Mesenchymal stem cell (in vitro differentiated cells and primary cell): ENCODE measurements at regions not wholly inside any gene's neighbourhood (a gene's known extent, or its start where the extent isn't known, plus 50 kb on each side); places are given as distances from the start of the nearest gene placed in this dataset.
"Not testable (repeated sequence)": the region's sequence is repeated elsewhere in the genome, so short reads cannot be mapped to it uniquely, and the experiment has no call there.

ENCODE experiments used
- DNase-seq: peaks from one replicate; pipeline ENCODE4 v3.0.0-alpha.2; 2013
- H2AFZ ChIP-seq: one replicate; pipeline ENCODE4 v1.6.1; 2013; ENCODE audit warnings: low read depth, mild to moderate bottlenecking, control low read depth, inconsistent platforms, low read length, moderate library complexity
- H2AK5ac ChIP-seq: 2 replicates; pipeline ENCODE4 v1.6.1; 2013; ENCODE audit warnings: low read length, moderate library complexity, mild to moderate bottlenecking, inconsistent platforms; ENCODE audit not compliant: severe bottlenecking
- H2BK120ac ChIP-seq: one replicate; pipeline ENCODE4 v1.6.1; 2013; ENCODE audit warnings: low read depth, mild to moderate bottlenecking, inconsistent platforms, low read length, moderate library complexity
- H2BK12ac ChIP-seq, 2 experiments: one replicate each; pipeline ENCODE4 v1.6.1; 2013; ENCODE audit warnings: inconsistent platforms in 2 of 2, low read length in 2 of 2, mild to moderate bottlenecking in 2 of 2, moderate library complexity in 2 of 2, control low read depth in 1 of 2
- H2BK15ac ChIP-seq: one replicate; pipeline ENCODE4 v1.6.1; 2013; ENCODE audit warnings: mild to moderate bottlenecking, low read depth, inconsistent platforms; ENCODE audit not compliant: poor library complexity, severe bottlenecking
- H2BK5ac ChIP-seq: 2 replicates; pipeline ENCODE4 v1.6.1; 2013; ENCODE audit warnings: low read depth, mild to moderate bottlenecking, low read length, control low read depth, inconsistent platforms; ENCODE audit not compliant: poor library complexity, severe bottlenecking
- H3K14ac ChIP-seq, 2 experiments: one replicate each; pipeline ENCODE4 v1.6.1; 2013; ENCODE audit warnings: inconsistent platforms in 2 of 2, low read length in 2 of 2, control low read depth in 1 of 2, mild to moderate bottlenecking in 1 of 2, moderate library complexity in 1 of 2
- H3K18ac ChIP-seq, 2 experiments: one replicate each; pipeline ENCODE4 v1.6.1; 2013; ENCODE audit warnings: inconsistent platforms in 2 of 2, low read length in 2 of 2, control low read depth in 1 of 2, low read depth in 1 of 2, mild to moderate bottlenecking in 1 of 2
- H3K23ac ChIP-seq, 2 experiments: one replicate each; pipeline ENCODE4 v1.6.1; 2013; ENCODE audit warnings: inconsistent platforms in 2 of 2, low read length in 2 of 2, mild to moderate bottlenecking in 2 of 2, moderate library complexity in 2 of 2, control low read depth in 1 of 2
- H3K27ac ChIP-seq: 2 replicates; pipeline ENCODE4 v1.5.1; 2013; ENCODE audit warnings: mild to moderate bottlenecking, moderate library complexity, low read length, control low read depth, inconsistent platforms; ENCODE audit not compliant: poor library complexity, severe bottlenecking
- H3K27me3 ChIP-seq, 2 experiments: 2 replicates each; pipeline versions ENCODE4 v1.6.1 to v1.7.0; 2013; ENCODE audit warnings: low read length in 2 of 2, mild to moderate bottlenecking in 2 of 2, moderate library complexity in 2 of 2, control low read depth in 1 of 2, inconsistent platforms in 1 of 2; ENCODE audit not compliant: control insufficient read depth in 1 of 2, insufficient read depth in 1 of 2
- H3K36me3 ChIP-seq, 2 experiments: 2 replicates each; pipeline versions ENCODE4 v1.6.1 to v1.7.0; 2013; ENCODE audit warnings: low read length in 2 of 2, control low read depth in 1 of 2, inconsistent platforms in 1 of 2, low read depth in 1 of 2, mild to moderate bottlenecking in 1 of 2; ENCODE audit not compliant: insufficient read depth in 2 of 2, control insufficient read depth in 1 of 2
- H3K4ac ChIP-seq, 2 experiments: one replicate each; pipeline ENCODE4 v1.6.1; 2013; ENCODE audit warnings: inconsistent platforms in 2 of 2, low read length in 2 of 2, mild to moderate bottlenecking in 2 of 2, moderate library complexity in 2 of 2, control low read depth in 1 of 2, low read depth in 1 of 2
- H3K4me1 ChIP-seq: 2 replicates; pipeline ENCODE4 v1.6.1; 2013; ENCODE audit warnings: low read depth, low read length, control low read depth; ENCODE audit not compliant: control insufficient read depth, insufficient read depth
- H3K4me2 ChIP-seq: 2 replicates; pipeline ENCODE4 v1.6.1; 2013; ENCODE audit warnings: low read length, mild to moderate bottlenecking, inconsistent platforms; ENCODE audit not compliant: poor library complexity, severe bottlenecking
- H3K4me3 ChIP-seq, 2 experiments: 2 replicates each; pipeline versions ENCODE4 v1.5.1 to v1.7.0; 2013; ENCODE audit warnings: low read length in 2 of 2, mild to moderate bottlenecking in 2 of 2, control low read depth in 1 of 2, low read depth in 1 of 2; ENCODE audit not compliant: insufficient read depth in 1 of 2
- H3K79me1 ChIP-seq: replicated peaks from 2 replicates; pipeline ENCODE4 v1.6.1; 2013; ENCODE audit warnings: mild to moderate bottlenecking, control low read depth, low read length, inconsistent platforms; ENCODE audit not compliant: poor library complexity, severe bottlenecking
- H3K9ac ChIP-seq: 2 replicates; pipeline ENCODE4 v1.7.0; 2013; ENCODE audit warnings: mild to moderate bottlenecking, low read length, moderate library complexity
- H3K9me3 ChIP-seq: 2 replicates; pipeline ENCODE4 v1.7.0; 2013; ENCODE audit warnings: mild to moderate bottlenecking, low read length; ENCODE audit not compliant: control insufficient read depth
- H4K8ac ChIP-seq: one replicate; pipeline ENCODE4 v1.6.1; 2013; ENCODE audit warnings: inconsistent platforms, mild to moderate bottlenecking, low read length, moderate library complexity
- H4K91ac ChIP-seq: one replicate; pipeline ENCODE4 v1.6.1; 2013; ENCODE audit warnings: mild to moderate bottlenecking, low read length, inconsistent platforms
- WGBS: methylation state at CpG from one replicate; pipeline ENCODE4 v1.1.7; 2013; ENCODE audit warnings: mixed read lengths; 5-methylcytosine and 5-hydroxymethylcytosine counted together

DNA sequence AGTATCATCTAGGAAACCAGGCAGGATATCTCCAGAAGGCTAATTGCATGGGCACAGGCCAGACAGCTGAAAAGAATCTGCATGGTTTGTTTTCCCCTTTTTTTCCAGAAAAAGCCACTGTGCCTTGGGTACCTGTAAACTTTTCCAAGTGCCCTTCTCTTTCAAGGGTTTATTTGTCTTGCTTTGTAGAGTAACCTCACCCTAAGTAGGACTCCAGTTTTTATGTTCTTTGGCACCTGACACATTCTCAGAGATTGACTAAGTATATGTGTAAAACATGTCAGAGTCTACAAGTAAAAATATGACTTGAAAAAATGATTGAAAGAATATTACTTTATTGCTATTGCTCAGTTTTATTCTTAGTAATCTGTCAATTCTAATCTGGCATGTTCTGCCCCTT, 70.7 kb upstream of the TEX13C start:
- DNase-seq, result no peak
- H3K4me3 ChIP-seq, result no peak overlapping the region
- H4K8ac ChIP-seq, result no peak overlapping the region
- H3K36me3 ChIP-seq, result no peaks in the 10 kb centered on the region
- no peak overlapping the region for H3K27ac ChIP-seq
- H2AFZ ChIP-seq, result no peak overlapping the region
- no peak overlapping the region for H3K4me2 ChIP-seq
- no peaks in the 10 kb centered on the region for H3K4me1 ChIP-seq
- no peak overlapping the region for H3K9ac ChIP-seq
- no peak overlapping the region for H3K4ac ChIP-seq
- H3K9me3 ChIP-seq, result no peaks in the 10 kb centered on the region
- H2BK5ac ChIP-seq, result no peak overlapping the region
- no peak overlapping the region for H4K91ac ChIP-seq
- no peak overlapping the region for H2BK120ac ChIP-seq
- no peak overlapping the region for H3K18ac ChIP-seq
- H3K27me3 ChIP-seq, result no peaks in the 10 kb centered on the region
- no peak overlapping the region for H2BK12ac ChIP-seq
- H2AK5ac ChIP-seq, result no peak overlapping the region
- no peak overlapping the region for H2BK15ac ChIP-seq
- no peaks in the 10 kb centered on the region for H3K79me1 ChIP-seq
- no peak overlapping the region for H3K14ac ChIP-seq
- H3K23ac ChIP-seq, result no peak overlapping the region

DNA sequence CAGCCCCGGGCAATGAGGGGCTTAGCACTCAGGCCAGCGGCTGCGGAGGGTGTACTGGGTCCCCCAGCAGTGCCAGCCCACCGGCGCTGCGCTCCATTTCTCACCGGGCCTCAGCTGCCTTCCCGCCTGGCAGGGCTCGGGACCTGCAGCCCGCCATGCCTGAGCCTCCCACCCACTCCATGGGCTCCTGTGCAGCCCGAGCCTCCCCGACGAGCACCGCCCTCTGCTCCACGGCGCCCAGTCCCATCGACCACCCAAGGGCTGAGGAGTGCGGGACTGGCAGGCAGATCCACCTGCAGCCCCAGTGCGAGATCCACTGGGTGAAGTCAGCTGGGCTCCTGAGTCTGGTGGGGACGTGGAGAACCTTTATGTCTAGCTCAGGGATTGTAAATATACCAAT, 63.9 kb upstream of the TEX13C start:
- not testable (repeated sequence) for H3K79me1 ChIP-seq, H2BK5ac ChIP-seq, H2AFZ ChIP-seq, H3K9ac ChIP-seq, H3K9me3 ChIP-seq, H2AK5ac ChIP-seq, DNase-seq, H4K91ac ChIP-seq, H2BK15ac ChIP-seq, H2BK12ac ChIP-seq, H3K4me1 ChIP-seq, H3K14ac ChIP-seq, H2BK120ac ChIP-seq, H3K27me3 ChIP-seq, H3K23ac ChIP-seq, H3K36me3 ChIP-seq, H3K18ac ChIP-seq, H3K4ac ChIP-seq, H3K4me2 ChIP-seq, H4K8ac ChIP-seq, H3K4me3 ChIP-seq, H3K27ac ChIP-seq
- 98% methylated on average over 6 of the region's 20 CpGs for WGBS

DNA sequence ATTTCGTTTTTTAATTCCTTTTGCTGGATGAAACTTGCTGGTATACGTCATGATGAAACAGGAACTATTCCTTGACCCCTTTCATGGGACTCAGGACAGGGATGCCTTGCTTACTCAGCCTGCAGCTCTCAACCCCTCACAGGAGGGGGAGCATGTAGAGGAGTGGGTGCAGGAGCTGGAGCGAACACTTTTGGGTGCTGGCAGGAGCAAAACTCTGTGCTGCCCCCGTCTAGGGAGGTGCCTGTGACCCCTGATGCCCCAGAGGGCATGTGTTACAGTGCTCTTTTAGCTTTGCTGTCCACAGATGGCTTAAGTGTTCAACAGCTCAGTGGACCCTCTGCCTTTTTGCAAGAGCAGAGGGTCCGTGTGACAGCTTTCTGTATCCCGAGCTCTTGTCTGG, 56.8 kb upstream of the TEX13C start:
- Histone ChIP-seq H2BK15ac (no peak overlapping the region), H3K4me2 (no peak overlapping the region), H3K9me3 (peaks cover 10% of the 10 kb centered on the region), H3K23ac (no peak overlapping the region), H3K79me1 (no peaks in the 10 kb centered on the region), H4K8ac (no peak overlapping the region), H3K4ac (no peak overlapping the region), H3K14ac (no peak overlapping the region), H3K4me3 (no peak overlapping the region), H4K91ac (no peak overlapping the region), H3K18ac (no peak overlapping the region), H3K4me1 (no peaks in the 10 kb centered on the region), H2AFZ (no peak overlapping the region), H2AK5ac (no peak overlapping the region), H2BK5ac (no peak overlapping the region), H3K27me3 (no peaks in the 10 kb centered on the region), H3K27ac (no peak overlapping the region), H2BK12ac (no peak overlapping the region), H3K36me3 (no peaks in the 10 kb centered on the region), H3K9ac (no peak overlapping the region), H2BK120ac (no peak overlapping the region)
- no peak for DNase-seq
- 83% methylated on average over 4 of the region's 6 CpGs for WGBS

- no peaks in the 10 kb centered on the region for H3K27me3 ChIP-seq
- H3K4me1 ChIP-seq, result no peaks in the 10 kb centered on the region
- peaks cover 10% of the 10 kb centered on the region for H3K9me3 ChIP-seq
- no peak overlapping the region for H3K18ac ChIP-seq
- H2AK5ac ChIP-seq, result no peak overlapping the region
- no peak overlapping the region for H4K8ac ChIP-seq
- H3K36me3 ChIP-seq, result no peaks in the 10 kb centered on the region
- H3K4me2 ChIP-seq, result no peak overlapping the region
- H3K23ac ChIP-seq, result no peak overlapping the region
- no peaks in the 10 kb centered on the region for H3K79me1 ChIP-seq
- H3K4me3 ChIP-seq, result no peak overlapping the region
- no peak overlapping the region for H3K9ac ChIP-seq
- no peak overlapping the region for H3K4ac ChIP-seq
- no peak overlapping the region for H2BK12ac ChIP-seq
- no peak overlapping the region for H2AFZ ChIP-seq
- no peak overlapping the region for H4K91ac ChIP-seq
- H3K27ac ChIP-seq, result no peak overlapping the region
- WGBS, result 71% methylated on average over 3 of the region's 4 CpGs
- no peak overlapping the region for H2BK5ac ChIP-seq
- H2BK15ac ChIP-seq, result no peak overlapping the region
- DNase-seq, result no peak
- H2BK120ac ChIP-seq, result no peak overlapping the region
- H3K14ac ChIP-seq, result no peak overlapping the region
Observed at GRCh38 chrX:125266153-125266660, 53.5 kb upstream of the TEX13C start.
